ENCODE measurements at regions not wholly inside any gene's neighbourhood (a gene's known extent, or its start where the extent isn't known, plus 50 kb on each side); places are given as distances from the start of the nearest gene placed in this dataset.

DNA sequence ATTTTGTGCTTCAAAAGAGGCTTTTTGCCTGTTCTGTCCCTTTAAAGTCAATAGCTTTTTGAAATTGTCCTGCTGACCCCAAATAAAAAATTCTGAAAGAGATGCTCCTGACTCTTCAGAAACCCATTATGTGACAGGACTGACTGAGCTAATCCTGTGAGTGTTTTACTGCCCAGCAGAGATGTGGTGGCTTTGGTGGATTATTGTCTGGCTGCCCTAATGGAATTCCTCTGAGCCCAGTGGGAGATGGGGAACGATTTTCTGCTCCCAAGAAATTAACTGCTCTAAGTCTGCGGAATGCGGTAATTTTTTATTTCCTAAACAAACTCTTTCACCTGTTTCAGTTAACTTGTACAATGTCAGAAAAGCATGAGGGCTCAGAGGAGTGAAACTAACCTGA, 258.2 kb downstream of the IKZF2 start:
- TF ChIP-seq POLR2AphosphoS5 (IDR thresholded peaks at IDR 0.05) (no peak), CTCF (IDR thresholded peaks at IDR 0.05 in 8 of 11, conservative IDR thresholded peaks at IDR 0.05 in 3 of 11) (no peak)

Data from spleen (tissue), 7 donors.